ENCODE measurements at regions not wholly inside any gene's neighbourhood (a gene's known extent, or its start where the extent isn't known, plus 50 kb on each side); places are given as distances from the start of the nearest gene placed in this dataset.

GRCh38 chr5:155094455-155094854 lies 80.9 kb downstream of the KIF4B start:
- no peak overlapping the region for H3K9ac ChIP-seq (ENCODE audit: low read depth, low read length)
- ATAC-seq (ENCODE audit: insufficient read depth, low read depth), result no peak
- H3K27me3 ChIP-seq (ENCODE audit: insufficient read depth, low read length, poor library complexity), result peaks cover 14% of the 10 kb centered on the region
- no peak overlapping the region for H2AFZ ChIP-seq (ENCODE audit: low read depth, low read length)
- no peak overlapping the region for H3K4me2 ChIP-seq (ENCODE audit: insufficient read depth, low read length)
- no peak overlapping the region for H3K27ac ChIP-seq (ENCODE audit: low read length)
- TF ChIP-seq CTCF (IDR thresholded peaks at IDR 0.05; ENCODE audit: borderline replicate concordance, extremely low read depth, low read length, poor library complexity, severe bottlenecking) (no peak), EZH2 (IDR thresholded peaks at IDR 0.05; ENCODE audit: borderline replicate concordance, low read depth, low read length, severe bottlenecking) (no peak)
- H3K9me3 ChIP-seq (ENCODE audit: insufficient read depth, low read length, severe bottlenecking), result no peaks in the 10 kb centered on the region
- no peak overlapping the region for H3K4me3 ChIP-seq (ENCODE audit: low read depth in 1 of 2, low read length in 2 of 2)
- no peaks in the 10 kb centered on the region for H4K20me1 ChIP-seq (ENCODE audit: insufficient read depth, low read length)
- H3K4me1 ChIP-seq (ENCODE audit: insufficient read depth, low read length), result no peaks in the 10 kb centered on the region
- H3K36me3 ChIP-seq (ENCODE audit: insufficient read depth, low read length), result no peaks in the 10 kb centered on the region
- no peaks in the 10 kb centered on the region for H3K79me2 ChIP-seq (ENCODE audit: insufficient read depth, low read length)
- no peak for DNase-seq

GRCh38 chr5:155097995-155098394 lies 84.4 kb downstream of the KIF4B start:
- TF ChIP-seq EZH2 (IDR thresholded peaks at IDR 0.05; ENCODE audit: borderline replicate concordance, low read depth, low read length, severe bottlenecking) (no peak), CTCF (IDR thresholded peaks at IDR 0.05; ENCODE audit: borderline replicate concordance, extremely low read depth, low read length, poor library complexity, severe bottlenecking) (no peak)
- no peaks in the 10 kb centered on the region for H3K9me3 ChIP-seq (ENCODE audit: insufficient read depth, low read length, severe bottlenecking)
- no peak overlapping the region for H3K4me3 ChIP-seq (ENCODE audit: low read depth in 1 of 2, low read length in 2 of 2)
- no peaks in the 10 kb centered on the region for H3K36me3 ChIP-seq (ENCODE audit: insufficient read depth, low read length)
- no peak for DNase-seq
- H3K27me3 ChIP-seq (ENCODE audit: insufficient read depth, low read length, poor library complexity), result peaks cover 18% of the 10 kb centered on the region
- H4K20me1 ChIP-seq (ENCODE audit: insufficient read depth, low read length), result no peaks in the 10 kb centered on the region
- H2AFZ ChIP-seq (ENCODE audit: low read depth, low read length), result no peak overlapping the region
- H3K9ac ChIP-seq (ENCODE audit: low read depth, low read length), result no peak overlapping the region
- no peak overlapping the region for H3K27ac ChIP-seq (ENCODE audit: low read length)
- no peaks in the 10 kb centered on the region for H3K79me2 ChIP-seq (ENCODE audit: insufficient read depth, low read length)
- no peak for ATAC-seq (ENCODE audit: insufficient read depth, low read depth)
- no peak overlapping the region for H3K4me2 ChIP-seq (ENCODE audit: insufficient read depth, low read length)
- H3K4me1 ChIP-seq (ENCODE audit: insufficient read depth, low read length), result no peaks in the 10 kb centered on the region

DNA sequence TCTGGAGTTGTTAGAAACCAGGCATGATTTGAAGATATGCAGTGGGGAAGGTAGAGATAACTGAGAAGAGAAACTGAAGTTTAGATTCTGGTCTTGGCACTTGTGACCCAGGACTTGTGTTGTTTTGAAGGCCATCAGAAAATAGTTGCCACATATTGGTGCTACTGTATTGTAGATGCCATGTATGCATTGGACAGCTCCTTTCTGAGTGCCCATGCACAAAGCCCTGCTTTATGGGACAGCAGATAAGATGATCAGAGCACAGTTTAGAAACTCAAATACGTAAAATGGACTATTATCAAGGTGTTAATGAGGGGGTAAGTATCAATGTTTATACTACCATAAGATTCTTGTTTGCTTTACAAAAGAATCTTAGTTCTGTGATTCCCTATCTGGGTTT lies 84.9 kb downstream of the KIF4B start:
- H3K9ac ChIP-seq (ENCODE audit: low read depth, low read length), result no peak overlapping the region
- H4K20me1 ChIP-seq (ENCODE audit: insufficient read depth, low read length), result no peaks in the 10 kb centered on the region
- H3K4me1 ChIP-seq (ENCODE audit: insufficient read depth, low read length), result no peaks in the 10 kb centered on the region
- H3K9me3 ChIP-seq (ENCODE audit: insufficient read depth, low read length, severe bottlenecking), result no peaks in the 10 kb centered on the region
- no peaks in the 10 kb centered on the region for H3K79me2 ChIP-seq (ENCODE audit: insufficient read depth, low read length)
- no peak for ATAC-seq (ENCODE audit: insufficient read depth, low read depth)
- no peak overlapping the region for H3K4me2 ChIP-seq (ENCODE audit: insufficient read depth, low read length)
- DNase-seq, result no peak
- no peak overlapping the region for H2AFZ ChIP-seq (ENCODE audit: low read depth, low read length)
- no peak overlapping the region for H3K27ac ChIP-seq (ENCODE audit: low read length)
- no peak overlapping the region for H3K4me3 ChIP-seq (ENCODE audit: low read depth in 1 of 2, low read length in 2 of 2)
- no peaks in the 10 kb centered on the region for H3K36me3 ChIP-seq (ENCODE audit: insufficient read depth, low read length)
- no peak for TF ChIP-seq CTCF (IDR thresholded peaks at IDR 0.05; ENCODE audit: borderline replicate concordance, extremely low read depth, low read length, poor library complexity, severe bottlenecking)
- no peak for TF ChIP-seq EZH2 (IDR thresholded peaks at IDR 0.05; ENCODE audit: borderline replicate concordance, low read depth, low read length, severe bottlenecking)
- peaks cover 17% of the 10 kb centered on the region for H3K27me3 ChIP-seq (ENCODE audit: insufficient read depth, low read length, poor library complexity)

GRCh38 chr5:155101697-155102096 lies 88.1 kb downstream of the KIF4B start:
- no peak overlapping the region for H2AFZ ChIP-seq (ENCODE audit: low read depth, low read length)
- DNase-seq (no peak), ATAC-seq (ENCODE audit: insufficient read depth, low read depth) (no peak)
- no peak overlapping the region for H3K4me2 ChIP-seq (ENCODE audit: insufficient read depth, low read length)
- no peaks in the 10 kb centered on the region for H4K20me1 ChIP-seq (ENCODE audit: insufficient read depth, low read length)
- TF ChIP-seq CTCF (IDR thresholded peaks at IDR 0.05; ENCODE audit: borderline replicate concordance, extremely low read depth, low read length, poor library complexity, severe bottlenecking) (no peak), EZH2 (IDR thresholded peaks at IDR 0.05; ENCODE audit: borderline replicate concordance, low read depth, low read length, severe bottlenecking) (no peak)
- H3K79me2 ChIP-seq (ENCODE audit: insufficient read depth, low read length), result no peaks in the 10 kb centered on the region
- no peak overlapping the region for H3K4me3 ChIP-seq (ENCODE audit: low read depth in 1 of 2, low read length in 2 of 2)
- H3K27me3 ChIP-seq (ENCODE audit: insufficient read depth, low read length, poor library complexity), result peaks cover 6% of the 10 kb centered on the region
- no peaks in the 10 kb centered on the region for H3K9me3 ChIP-seq (ENCODE audit: insufficient read depth, low read length, severe bottlenecking)
- no peaks in the 10 kb centered on the region for H3K4me1 ChIP-seq (ENCODE audit: insufficient read depth, low read length)
- no peaks in the 10 kb centered on the region for H3K36me3 ChIP-seq (ENCODE audit: insufficient read depth, low read length)
- no peak overlapping the region for H3K9ac ChIP-seq (ENCODE audit: low read depth, low read length)
- H3K27ac ChIP-seq (ENCODE audit: low read length), result no peak overlapping the region

Data from DND-41 (cell line).